ENCODE measurements at regions not wholly inside any gene's neighbourhood (a gene's known extent, or its start where the extent isn't known, plus 50 kb on each side); places are given as distances from the start of the nearest gene placed in this dataset.
A peak's percentile ranks its signal among the peaks of the same experiment; 100 is the strongest.

DNA sequence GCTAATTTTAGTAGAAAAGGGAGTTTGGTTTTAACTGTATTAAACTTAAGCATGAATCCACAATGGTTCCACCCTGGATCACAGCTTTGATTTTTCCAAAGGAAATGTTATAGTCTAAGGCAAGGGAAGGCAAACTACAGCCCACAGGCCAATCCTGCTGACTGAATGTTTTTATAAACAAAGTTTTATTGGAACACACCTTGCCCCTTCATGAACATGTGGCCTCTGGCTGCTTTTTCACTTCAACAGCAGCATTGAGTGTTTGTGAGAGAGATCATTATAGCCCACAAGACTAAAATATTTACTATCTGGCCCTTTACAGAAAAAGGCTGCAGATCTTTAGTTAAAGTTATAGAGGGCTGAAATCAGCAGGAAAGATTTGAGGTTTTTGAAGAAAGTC is 198.7 kb downstream of the IRS2 start:
- no peak for DNase-seq

DNA sequence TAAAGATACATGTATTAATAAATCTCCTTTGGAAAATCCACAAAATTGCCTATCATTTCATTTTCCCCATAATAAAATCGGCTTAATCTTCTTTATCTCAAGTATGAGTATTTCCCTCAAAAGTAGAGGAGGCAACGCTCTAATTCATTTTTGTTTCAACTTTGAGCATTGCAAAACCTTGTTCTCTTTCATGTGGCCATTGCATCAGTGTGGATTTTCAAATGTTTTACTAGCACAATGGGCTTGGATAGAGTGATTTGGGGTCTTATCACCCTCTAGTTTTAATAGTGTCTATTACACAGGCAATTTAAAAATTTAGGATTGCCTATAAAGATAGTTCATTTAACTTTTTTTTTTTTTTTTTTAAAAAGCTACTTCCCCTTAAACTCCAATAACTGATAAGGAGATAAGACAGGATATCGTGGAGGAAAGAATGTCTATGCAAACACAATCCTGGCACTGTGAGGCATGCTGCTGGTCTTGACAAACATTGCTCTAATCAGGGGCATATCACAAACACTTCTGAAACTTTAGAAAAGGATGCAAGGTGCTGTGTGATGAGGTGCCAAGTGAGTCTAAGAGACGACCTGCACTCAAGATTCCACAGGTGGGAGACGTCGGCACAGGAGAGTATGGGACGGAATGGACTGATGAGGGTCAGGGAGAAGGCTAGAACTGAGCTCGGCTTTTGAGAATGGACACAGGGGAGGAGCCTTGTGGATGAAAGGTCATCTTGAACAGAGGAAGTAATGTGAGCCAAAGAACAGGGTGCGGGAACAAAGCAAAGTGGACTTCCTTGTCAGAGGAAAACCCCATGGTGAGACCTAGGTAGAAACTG is 199.7 kb downstream of the IRS2 start:
- no peak for DNase-seq

GRCh38 chr13:109584844-109585361 is 201.5 kb downstream of the IRS2 start:
- no peak for DNase-seq

GRCh38 chr13:109577191-109577700 is 209.1 kb downstream of the IRS2 start:
- no peak for DNase-seq

DNA sequence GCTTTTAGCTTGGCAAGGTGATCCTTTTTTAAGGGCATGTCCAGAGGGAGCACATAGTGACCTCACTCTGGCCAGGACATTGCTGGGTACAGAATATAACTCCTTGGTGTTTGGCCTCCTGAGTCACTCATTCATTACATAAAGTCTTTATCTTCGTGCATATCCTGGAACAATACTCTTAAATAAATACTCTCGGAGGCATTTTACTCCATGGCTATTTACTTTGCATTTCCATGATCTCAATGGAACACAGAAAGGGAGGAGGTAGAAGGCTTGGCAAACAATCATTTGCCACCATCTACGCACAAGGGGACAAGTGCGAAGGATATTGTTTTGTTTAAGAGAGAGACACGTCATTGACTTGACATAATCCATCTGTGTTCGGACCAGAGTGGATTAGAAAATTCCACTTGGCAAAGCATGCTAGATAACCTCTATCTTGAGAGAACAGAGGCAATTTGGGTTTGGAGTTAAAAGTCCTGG is 210.0 kb downstream of the IRS2 start:
- DNase-seq, result no peak

DNA sequence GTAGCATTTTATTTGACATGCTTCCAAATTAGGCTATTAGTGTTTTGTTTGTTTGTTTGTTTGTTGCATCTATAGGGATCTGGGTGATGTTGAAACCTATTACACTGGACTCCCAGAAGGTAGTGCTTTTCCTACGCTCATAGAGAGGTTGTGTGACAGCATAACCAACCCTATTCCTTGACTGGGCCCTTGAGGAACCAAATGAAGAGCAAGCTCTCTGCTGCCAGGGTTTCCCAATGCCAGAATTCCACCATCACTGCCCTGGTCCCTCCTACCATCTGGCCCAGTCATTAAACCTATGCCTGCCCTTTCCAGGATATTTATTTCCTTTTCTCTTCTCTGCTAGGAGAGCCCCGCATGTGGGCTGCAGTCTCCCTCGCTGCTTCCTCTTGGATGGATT is 210.6 kb downstream of the IRS2 start:
- DNase-seq, result no peak

GRCh38 chr13:109572389-109572788 is 214.0 kb downstream of the IRS2 start:
- DNase-seq, result no peak

DNA sequence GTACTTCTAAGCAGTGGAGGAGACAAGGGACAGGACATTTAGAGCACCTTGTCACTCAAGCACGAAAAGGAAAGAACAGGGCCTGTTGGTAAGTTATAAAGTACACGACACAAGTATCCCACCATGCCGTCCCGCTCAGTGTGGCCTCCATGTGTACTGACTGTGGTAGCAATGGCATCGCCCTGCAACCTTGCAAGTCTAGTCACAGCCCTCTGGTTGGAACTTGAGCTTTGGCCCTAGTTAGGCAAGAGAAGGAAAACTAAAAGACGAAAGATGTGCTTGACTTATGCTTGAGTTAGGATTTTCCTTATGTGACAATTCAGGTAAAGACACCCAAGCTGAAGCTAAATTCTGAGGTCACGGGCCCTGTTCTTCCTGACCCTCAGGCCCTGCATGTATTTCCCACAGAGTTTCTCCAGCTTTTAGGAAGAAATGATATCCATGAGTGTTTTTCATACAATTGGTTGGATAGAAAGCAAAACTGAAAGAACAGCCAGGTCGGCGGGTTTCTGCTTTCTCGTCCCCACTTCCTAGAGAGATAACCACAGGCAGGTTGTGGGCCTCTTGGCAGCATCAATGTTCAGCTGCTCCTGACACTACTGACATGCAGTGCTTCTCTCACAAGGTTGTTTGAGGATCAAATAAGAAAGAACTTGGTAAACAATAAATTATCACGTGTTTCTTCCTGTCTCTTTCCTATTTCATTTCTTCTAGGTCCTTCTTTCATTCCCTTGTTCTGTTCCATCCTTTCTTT is 216.2 kb downstream of the IRS2 start:
- peak; percentile 8 for DNase-seq

- DNase-seq, result no peak
Measured at GRCh38 chr13:109568339-109568818, 218.0 kb downstream of the IRS2 start.

- no peak for DNase-seq
Measured at GRCh38 chr13:109567315-109567714, 219.1 kb downstream of the IRS2 start.

- no peak for DNase-seq
Measured at GRCh38 chr13:109565877-109566276, 220.5 kb downstream of the IRS2 start.

DNA sequence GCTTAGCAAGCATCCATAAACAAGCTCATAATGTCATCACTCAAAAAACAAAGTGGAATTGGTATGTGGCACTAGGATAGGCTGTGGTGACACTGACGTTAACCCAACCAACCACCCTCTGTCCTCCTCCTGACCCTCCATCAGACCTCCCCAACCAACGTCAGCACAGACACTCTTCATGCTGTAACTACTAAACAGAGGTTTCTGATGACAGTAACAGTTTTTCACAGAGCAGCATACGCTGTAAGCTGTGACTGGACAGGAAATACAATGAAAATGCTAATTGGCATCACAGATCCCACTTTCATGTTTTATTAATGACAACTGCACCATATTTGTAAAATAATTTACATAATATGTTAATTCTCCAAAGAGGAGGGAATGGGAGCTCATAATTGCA is 238.0 kb downstream of the IRS2 start:
- DNase-seq, result no peak

GRCh38 chr13:109547942-109548341 is 238.4 kb downstream of the IRS2 start:
- no peak for DNase-seq

DNA sequence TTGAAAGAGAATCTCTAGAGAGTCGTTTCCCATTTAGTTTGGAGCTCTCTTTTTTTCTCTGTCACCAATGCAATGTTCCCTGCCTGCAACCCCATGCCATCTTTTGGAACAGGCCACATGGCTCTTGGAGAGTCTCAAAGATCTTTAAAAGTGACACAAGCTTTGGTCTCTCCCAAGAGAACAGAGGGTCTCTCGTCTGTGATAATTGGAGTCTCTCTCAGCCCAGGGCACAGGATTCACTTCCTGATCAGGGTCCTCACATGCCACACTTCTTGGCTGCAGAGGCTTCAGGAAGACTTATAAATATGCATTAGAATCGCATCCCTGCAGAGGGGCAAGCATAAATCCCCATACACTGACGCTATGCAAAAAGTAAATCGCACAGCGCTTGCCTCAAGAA is 240.5 kb downstream of the IRS2 start:
- DNase-seq, result no peak

- DNase-seq, result no peak
Measured at GRCh38 chr13:109541081-109541480, 245.3 kb downstream of the IRS2 start.

DNA sequence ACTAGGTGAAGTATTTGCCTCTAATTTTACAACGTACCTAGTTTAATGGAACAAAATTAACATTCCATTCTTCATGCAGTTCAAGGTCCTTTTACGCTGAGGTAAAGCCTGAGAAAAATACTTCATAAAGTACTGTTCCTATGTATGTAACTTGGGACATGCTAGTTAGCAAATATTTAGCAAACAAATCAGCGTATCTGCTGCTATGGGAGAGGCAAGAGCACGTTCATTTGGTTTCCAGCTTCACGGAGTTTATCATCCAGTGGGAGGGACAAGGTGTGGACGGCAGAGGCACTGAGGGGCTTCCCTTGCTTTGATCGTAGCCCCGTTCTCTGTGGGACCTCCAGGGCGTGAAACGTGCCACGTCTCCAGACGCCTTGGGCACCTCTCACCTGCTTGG is 248.8 kb downstream of the IRS2 start:
- no peak for DNase-seq

GRCh38 chr13:109533350-109533749 is 253.0 kb downstream of the IRS2 start:
- DNase-seq, result no peak

GRCh38 chr13:109529964-109530363 is 256.4 kb downstream of the IRS2 start:
- no peak for DNase-seq

GRCh38 chr13:109521719-109522118 is 264.7 kb downstream of the IRS2 start:
- DNase-seq, result no peak

DNA sequence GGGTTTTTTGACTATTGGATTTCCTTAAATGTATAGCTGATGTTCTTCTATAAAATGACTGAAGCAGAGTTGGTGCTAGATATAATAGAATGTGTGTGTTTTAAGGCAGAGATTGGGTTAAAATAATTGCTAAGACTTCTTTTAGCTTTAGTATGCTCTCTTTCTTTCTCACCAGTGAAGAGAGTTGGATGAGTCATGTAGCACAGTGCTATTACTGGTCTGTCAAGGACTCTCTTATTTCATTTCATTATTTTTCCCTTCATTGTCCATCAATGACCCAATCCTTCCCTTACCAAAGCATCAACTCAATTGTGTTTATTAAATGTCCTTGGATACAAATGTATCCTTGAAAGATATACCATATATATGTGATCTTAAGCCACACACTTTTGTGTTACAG is 268.9 kb downstream of the IRS2 start:
- no peak for DNase-seq

DNA sequence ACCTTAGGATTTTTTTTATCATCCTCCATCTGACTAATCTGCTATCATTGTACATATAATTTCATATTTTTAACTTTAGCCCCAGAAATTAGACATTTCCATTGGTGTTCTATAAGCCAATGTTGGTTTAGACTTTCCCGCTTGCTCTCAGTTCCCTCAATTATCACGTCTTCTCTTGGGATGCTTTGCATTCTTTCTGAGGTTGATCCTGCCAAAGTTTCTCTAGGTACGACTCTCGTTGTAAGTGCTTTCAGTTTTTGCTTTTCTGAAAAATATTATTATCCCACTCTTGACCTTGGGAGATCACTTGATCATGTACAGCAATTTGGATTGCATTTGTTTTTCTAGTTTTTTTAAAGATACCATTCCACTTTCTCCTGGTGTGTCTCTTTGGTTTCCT is 270.2 kb downstream of the IRS2 start:
- no peak for DNase-seq

GRCh38 chr13:109510013-109510412 is 276.4 kb downstream of the IRS2 start:
- DNase-seq, result no peak

DNA sequence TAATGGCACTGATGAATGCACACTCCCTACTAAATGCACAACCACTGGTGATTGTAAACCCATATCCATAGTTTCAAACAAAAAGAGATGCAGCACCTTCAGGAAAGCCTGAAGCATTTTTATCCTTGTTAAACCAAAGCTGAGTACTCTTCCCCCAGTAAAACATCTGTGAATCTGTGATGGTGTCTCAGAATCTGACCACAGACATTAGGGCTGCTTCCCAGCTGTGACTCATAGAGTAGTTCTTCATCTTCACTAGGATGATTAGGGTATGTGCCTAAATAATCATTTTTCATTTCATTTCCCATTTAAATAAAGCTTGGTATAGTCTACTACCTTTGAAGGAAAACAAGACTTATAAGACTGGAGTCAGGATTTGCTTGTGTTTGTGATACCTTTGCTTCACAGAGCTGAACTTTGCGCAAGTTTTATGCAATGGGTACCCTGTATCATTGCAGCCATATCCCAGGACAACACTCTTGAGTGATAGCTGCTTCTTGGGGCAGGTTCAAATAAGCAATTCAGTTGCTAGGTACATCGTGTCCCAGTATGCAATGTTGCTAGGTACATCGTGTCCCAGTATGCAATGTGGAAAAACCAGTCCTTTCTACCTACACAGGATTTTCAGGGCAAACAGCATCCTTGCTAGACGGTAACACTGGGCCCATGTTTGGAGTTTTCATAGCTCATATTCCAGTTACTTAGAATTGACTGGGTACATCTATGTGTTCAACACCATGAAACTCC is 277.1 kb downstream of the IRS2 start:
- no peak for DNase-seq

All from activated CD4-positive, alpha-beta T cell treated with anti-CD3 and anti-CD28 coated beads, Interleukin-2, amount 50 U/mL, for 1 hour (primary cell).